Retinal pigment epithelial cell (primary cell): ENCODE measurements at regions not wholly inside any gene's neighbourhood (a gene's known extent, or its start where the extent isn't known, plus 50 kb on each side); places are given as distances from the start of the nearest gene placed in this dataset.
"Not testable (repeated sequence)": the region's sequence is repeated elsewhere in the genome, so short reads cannot be mapped to it uniquely, and the experiment has no call there.

Experiments used
- DNase-seq: peaks from one replicate; pipeline ENCODE4 v3.0.0-alpha.2; 2010; ENCODE audit warnings: low read depth
- H3K4me3 ChIP-seq: 2 replicates; pipeline ENCODE4 v1.5.1; 2011; ENCODE audit warnings: mild to moderate bottlenecking, low read length, control low read depth, moderate library complexity
- CTCF ChIP-seq: conservative IDR thresholded peaks from 2 replicates; pipeline ENCODE4 v1.5.1; 2011; ENCODE audit warnings: low read depth, low read length, control low read depth, inconsistent platforms

- no peak for TF ChIP-seq CTCF
- DNase-seq = no peak
Observed at GRCh38 chr9:85443190-85443598, 298.6 kb downstream of the AGTPBP1 start.

GRCh38 chr9:85439791-85440190, 302.0 kb downstream of the AGTPBP1 start:
- DNase-seq = no peak

More at GRCh38 chr9:85443190-85443598, 298.6 kb downstream of the AGTPBP1 start:
- H3K4me3 ChIP-seq = no peak overlapping the region

GRCh38 chr9:85433956-85434355, 307.8 kb downstream of the AGTPBP1 start:
- not testable (repeated sequence) for H3K4me3 ChIP-seq, DNase-seq

More at GRCh38 chr9:85439791-85440190, 302.0 kb downstream of the AGTPBP1 start:
- TF ChIP-seq CTCF = no peak
- no peak overlapping the region for H3K4me3 ChIP-seq

GRCh38 chr9:85433551-85433950, 308.2 kb downstream of the AGTPBP1 start:
- not testable (repeated sequence) for H3K4me3 ChIP-seq, DNase-seq

DNA sequence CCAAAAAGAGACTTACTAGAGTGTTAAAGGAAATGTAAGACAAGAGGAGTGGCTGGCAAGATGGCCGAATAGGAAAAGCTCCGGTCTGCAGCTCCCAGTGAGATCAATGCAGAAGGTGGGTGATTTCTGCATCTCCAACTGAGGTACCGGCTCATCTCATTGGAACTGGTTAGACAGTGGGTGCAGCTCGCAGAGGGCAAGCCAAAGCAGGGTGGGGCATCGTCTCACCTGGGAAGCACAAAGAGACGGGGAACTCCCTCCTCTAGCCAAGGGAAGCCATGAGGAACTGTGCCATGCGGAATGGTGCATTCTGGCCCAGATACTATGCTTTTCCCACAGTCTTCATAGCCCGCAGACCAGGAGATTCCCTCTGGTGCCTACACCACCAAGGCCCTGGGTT, 308.7 kb downstream of the AGTPBP1 start:
- DNase-seq = no peak
- H3K4me3 ChIP-seq = no peak overlapping the region
- TF ChIP-seq CTCF = no peak

DNA sequence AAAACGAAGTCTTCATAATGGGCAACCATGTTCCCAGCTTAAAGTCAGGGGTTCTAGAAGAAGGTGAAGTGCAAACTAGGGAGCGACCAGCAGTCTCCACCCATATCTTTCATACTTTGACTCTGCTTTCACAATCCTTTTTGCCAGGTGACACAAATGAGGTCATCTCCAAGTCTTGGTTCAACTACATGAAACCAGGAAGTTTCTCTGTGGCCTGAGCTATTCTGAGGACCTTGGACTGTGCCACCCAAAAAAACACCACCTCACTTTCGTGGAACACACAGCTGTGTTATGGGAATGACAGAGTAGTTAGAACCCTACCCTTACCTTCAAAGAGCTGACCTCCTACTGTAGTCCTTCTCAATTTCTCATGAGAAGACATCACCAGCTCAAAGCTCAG, 309.2 kb downstream of the AGTPBP1 start:
- no peak overlapping the region for H3K4me3 ChIP-seq
- DNase-seq = no peak
- no peak for TF ChIP-seq CTCF

- H3K4me3 ChIP-seq = no peak overlapping the region
- no peak for DNase-seq
Observed at GRCh38 chr9:85431339-85432102, 310.2 kb downstream of the AGTPBP1 start.

More at GRCh38 chr9:85431339-85432102, 310.2 kb downstream of the AGTPBP1 start:
- TF ChIP-seq CTCF = no peak
